ENCODE measurements at regions not wholly inside any gene's neighbourhood (a gene's known extent, or its start where the extent isn't known, plus 50 kb on each side); places are given as distances from the start of the nearest gene placed in this dataset.

DNA sequence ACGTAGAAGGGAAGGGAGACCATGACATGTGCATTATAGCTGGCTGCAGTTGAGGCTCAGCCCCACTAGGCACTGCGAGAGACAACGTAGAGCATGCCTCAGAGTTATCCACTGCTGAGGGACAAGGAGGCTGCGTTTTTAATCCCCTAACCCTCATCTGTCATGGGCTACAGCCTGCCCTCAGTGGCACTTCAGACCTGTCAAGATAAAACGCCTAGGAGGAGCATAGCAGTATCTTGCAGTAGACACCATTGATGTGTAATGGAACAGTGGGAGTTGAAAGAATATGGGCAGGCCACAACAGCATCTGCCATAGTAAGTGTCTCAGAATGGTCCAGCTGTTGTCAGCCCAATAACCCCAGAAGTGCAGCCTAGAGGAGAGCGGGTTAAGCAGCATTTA, 307.0 kb upstream of the PTBP2 start:
- H3K4me2 ChIP-seq (ENCODE audit: insufficient read depth, low read length), result no peak overlapping the region
- WGBS (ENCODE audit: insufficient coverage, low coverage, missing lambda C conversion rate), result 0% methylated on average over 6 of the region's 6 CpGs
- intact Hi-C loops (cut with micrococcal nuclease), result no loop called here
- no peak overlapping the region for H3K27ac ChIP-seq (ENCODE audit: extremely low read depth, low read depth, low read length)
- CTCF ChIA-PET (ENCODE audit: low intra/inter-chr PET ratio), result no interaction called here
- no peak overlapping the region for H3K9ac ChIP-seq (ENCODE audit: insufficient read depth in 1 of 2, low read depth in 2 of 2, low read length in 2 of 2)
- no TSS peak for BruUV-seq (replicated peaks)
- FAIRE-seq, result no peak
- TF ChIP-seq, protein P1, sequence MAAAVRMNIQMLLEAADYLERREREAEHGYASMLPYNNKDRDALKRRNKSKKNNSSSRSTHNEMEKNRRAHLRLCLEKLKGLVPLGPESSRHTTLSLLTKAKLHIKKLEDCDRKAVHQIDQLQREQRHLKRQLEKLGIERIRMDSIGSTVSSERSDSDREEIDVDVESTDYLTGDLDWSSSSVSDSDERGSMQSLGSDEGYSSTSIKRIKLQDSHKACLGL (CRISPR knock-in tag; IDR thresholded peaks at IDR 0.05; ENCODE audit: borderline replicate concordance, poor library complexity, severe bottlenecking), result no peak
- no peak for TF ChIP-seq ZNF354B (CRISPR knock-in tag; IDR thresholded peaks at IDR 0.05)
- TF ChIP-seq, protein P2, sequence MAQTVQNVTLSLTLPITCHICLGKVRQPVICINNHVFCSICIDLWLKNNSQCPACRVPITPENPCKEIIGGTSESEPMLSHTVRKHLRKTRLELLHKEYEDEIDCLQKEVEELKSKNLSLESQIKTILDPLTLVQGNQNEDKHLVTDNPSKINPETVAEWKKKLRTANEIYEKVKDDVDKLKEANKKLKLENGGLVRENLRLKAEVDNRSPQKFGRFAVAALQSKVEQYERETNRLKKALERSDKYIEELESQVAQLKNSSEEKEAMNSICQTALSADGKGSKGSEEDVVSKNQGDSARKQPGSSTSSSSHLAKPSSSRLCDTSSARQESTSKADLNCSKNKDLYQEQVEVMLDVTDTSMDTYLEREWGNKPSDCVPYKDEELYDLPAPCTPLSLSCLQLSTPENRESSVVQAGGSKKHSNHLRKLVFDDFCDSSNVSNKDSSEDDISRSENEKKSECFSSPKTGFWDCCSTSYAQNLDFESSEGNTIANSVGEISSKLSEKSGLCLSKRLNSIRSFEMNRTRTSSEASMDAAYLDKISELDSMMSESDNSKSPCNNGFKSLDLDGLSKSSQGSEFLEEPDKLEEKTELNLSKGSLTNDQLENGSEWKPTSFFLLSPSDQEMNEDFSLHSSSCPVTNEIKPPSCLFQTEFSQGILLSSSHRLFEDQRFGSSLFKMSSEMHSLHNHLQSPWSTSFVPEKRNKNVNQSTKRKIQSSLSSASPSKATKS (CRISPR knock-in tag; IDR thresholded peaks at IDR 0.05), result no peak
- TF ChIP-seq NFIX (CRISPR knock-in tag; IDR thresholded peaks at IDR 0.05; ENCODE audit: low read depth), result no peak
- TF ChIP-seq, protein P3, sequence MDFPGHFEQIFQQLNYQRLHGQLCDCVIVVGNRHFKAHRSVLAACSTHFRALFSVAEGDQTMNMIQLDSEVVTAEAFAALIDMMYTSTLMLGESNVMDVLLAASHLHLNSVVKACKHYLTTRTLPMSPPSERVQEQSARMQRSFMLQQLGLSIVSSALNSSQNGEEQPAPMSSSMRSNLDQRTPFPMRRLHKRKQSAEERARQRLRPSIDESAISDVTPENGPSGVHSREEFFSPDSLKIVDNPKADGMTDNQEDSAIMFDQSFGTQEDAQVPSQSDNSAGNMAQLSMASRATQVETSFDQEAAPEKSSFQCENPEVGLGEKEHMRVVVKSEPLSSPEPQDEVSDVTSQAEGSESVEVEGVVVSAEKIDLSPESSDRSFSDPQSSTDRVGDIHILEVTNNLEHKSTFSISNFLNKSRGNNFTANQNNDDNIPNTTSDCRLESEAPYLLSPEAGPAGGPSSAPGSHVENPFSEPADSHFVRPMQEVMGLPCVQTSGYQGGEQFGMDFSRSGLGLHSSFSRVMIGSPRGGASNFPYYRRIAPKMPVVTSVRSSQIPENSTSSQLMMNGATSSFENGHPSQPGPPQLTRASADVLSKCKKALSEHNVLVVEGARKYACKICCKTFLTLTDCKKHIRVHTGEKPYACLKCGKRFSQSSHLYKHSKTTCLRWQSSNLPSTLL (IDR thresholded peaks at IDR 0.05), result no peak
- no peak for TF ChIP-seq KAT7 (CRISPR knock-in tag; IDR thresholded peaks at IDR 0.05; ENCODE audit: borderline replicate concordance)
- no peak for TF ChIP-seq SAFB (IDR thresholded peaks at IDR 0.05; ENCODE audit: borderline replicate concordance, low read depth, low read length)
- no peak for TF ChIP-seq ZNF146 (CRISPR knock-in tag; IDR thresholded peaks at IDR 0.05; ENCODE audit: unreplicated experiment)
- TF ChIP-seq SIN3B (IDR thresholded peaks at IDR 0.05; ENCODE audit: low read depth), result no peak
- no peak for TF ChIP-seq ZNF224 (CRISPR knock-in tag; IDR thresholded peaks at IDR 0.05)
- no peak for TF ChIP-seq ZNF121 (CRISPR knock-in tag; conservative IDR thresholded peaks at IDR 0.05)
- TF ChIP-seq, protein P4, sequence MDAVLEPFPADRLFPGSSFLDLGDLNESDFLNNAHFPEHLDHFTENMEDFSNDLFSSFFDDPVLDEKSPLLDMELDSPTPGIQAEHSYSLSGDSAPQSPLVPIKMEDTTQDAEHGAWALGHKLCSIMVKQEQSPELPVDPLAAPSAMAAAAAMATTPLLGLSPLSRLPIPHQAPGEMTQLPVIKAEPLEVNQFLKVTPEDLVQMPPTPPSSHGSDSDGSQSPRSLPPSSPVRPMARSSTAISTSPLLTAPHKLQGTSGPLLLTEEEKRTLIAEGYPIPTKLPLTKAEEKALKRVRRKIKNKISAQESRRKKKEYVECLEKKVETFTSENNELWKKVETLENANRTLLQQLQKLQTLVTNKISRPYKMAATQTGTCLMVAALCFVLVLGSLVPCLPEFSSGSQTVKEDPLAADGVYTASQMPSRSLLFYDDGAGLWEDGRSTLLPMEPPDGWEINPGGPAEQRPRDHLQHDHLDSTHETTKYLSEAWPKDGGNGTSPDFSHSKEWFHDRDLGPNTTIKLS (IDR thresholded peaks at IDR 0.05; ENCODE audit: borderline replicate concordance, low read depth), result no peak
- no peak for TF ChIP-seq ZNF717 (CRISPR knock-in tag; IDR thresholded peaks at IDR 0.05)
- TF ChIP-seq, protein P5, sequence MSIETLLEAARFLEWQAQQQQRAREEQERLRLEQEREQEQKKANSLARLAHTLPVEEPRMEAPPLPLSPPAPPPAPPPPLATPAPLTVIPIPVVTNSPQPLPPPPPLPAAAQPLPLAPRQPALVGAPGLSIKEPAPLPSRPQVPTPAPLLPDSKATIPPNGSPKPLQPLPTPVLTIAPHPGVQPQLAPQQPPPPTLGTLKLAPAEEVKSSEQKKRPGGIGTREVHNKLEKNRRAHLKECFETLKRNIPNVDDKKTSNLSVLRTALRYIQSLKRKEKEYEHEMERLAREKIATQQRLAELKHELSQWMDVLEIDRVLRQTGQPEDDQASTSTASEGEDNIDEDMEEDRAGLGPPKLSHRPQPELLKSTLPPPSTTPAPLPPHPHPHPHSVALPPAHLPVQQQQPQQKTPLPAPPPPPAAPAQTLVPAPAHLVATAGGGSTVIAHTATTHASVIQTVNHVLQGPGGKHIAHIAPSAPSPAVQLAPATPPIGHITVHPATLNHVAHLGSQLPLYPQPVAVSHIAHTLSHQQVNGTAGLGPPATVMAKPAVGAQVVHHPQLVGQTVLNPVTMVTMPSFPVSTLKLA (conservative IDR thresholded peaks at IDR 0.05), result no peak
- TF ChIP-seq MCM3 (IDR thresholded peaks at IDR 0.05), result no peak
- no peak for TF ChIP-seq KDM1A (IDR thresholded peaks at IDR 0.05)
- POLR2A ChIA-PET, result no interaction called here
- no peak for DNase-seq (ENCODE audit: extremely low read depth in 1 of 4, low spot score in 3 of 4)
- H4K20me1 ChIP-seq (replicated peaks; ENCODE audit: control insufficient read depth, insufficient read depth, low read length), result no peaks in the 10 kb centered on the region
- H3K36me3 ChIP-seq (ENCODE audit: control insufficient read depth, insufficient read depth, low read length), result no peaks in the 10 kb centered on the region
- H3K4me1 ChIP-seq (replicated peaks in 1 of 2; ENCODE audit: control insufficient read depth in 2 of 2, insufficient read depth in 2 of 2, low read length in 2 of 2), result no peaks in the 10 kb centered on the region
- in situ Hi-C loops (cut with MboI), result no loop called here
- no peak overlapping the region for H2AFZ ChIP-seq (ENCODE audit: low read depth, low read length)
- H3K79me2 ChIP-seq (ENCODE audit: control insufficient read depth, insufficient read depth, low read length), result no peaks in the 10 kb centered on the region
- ATAC-seq, result no peak
- no peaks in the 10 kb centered on the region for H3K9me3 ChIP-seq (replicated peaks; ENCODE audit: control insufficient read depth, insufficient read depth, low read depth, low read length)
- no peaks in the 10 kb centered on the region for H3K27me3 ChIP-seq (ENCODE audit: control insufficient read depth in 2 of 2, insufficient read depth in 2 of 2, low read length in 2 of 2)
- no peak overlapping the region for H3K4me3 ChIP-seq
- no peaks in the 10 kb centered on the region for H3K9me1 ChIP-seq (ENCODE audit: control insufficient read depth, insufficient read depth, low read length)
